Stimulated activated CD8-positive, alpha-beta memory T cell treated with anti-CD3 and anti-CD28 coated beads, Interleukin-7, amount 100 ng/mL, for 1 hour (primary cell): ENCODE measurements at regions not wholly inside any gene's neighbourhood (a gene's known extent, or its start where the extent isn't known, plus 50 kb on each side); places are given as distances from the start of the nearest gene placed in this dataset.
"Not testable (repeated sequence)": the region's sequence is repeated elsewhere in the genome, so short reads cannot be mapped to it uniquely, and the experiment has no call there.

Experiments used
- DNase-seq, 2 donors: peaks; one replicate each; pipeline ENCODE4 v3.0.0-alpha.2; 2020; ENCODE audit warnings: low read depth in 2 of 2

DNA sequence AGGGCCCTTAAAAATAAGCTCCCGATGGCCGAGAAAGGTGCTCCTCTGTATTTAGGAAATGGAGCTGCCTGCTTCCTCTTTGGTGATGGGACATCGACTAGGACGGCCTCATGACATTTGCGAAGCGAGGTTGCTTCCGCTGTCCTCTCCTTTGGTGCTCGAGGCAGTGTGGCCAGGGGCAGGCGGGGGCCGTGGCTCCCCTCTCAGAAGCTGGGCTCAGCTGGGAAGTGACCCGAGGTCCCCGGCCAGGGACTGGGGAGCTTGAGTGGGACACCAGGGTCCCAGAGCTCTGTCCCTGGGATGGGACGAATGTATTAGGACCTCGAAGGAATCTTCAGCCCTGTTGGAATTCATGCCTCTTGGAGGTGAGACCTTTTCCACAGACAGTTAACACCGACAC, 151.1 kb downstream of the CTTN start:
- no peak for DNase-seq

DNA sequence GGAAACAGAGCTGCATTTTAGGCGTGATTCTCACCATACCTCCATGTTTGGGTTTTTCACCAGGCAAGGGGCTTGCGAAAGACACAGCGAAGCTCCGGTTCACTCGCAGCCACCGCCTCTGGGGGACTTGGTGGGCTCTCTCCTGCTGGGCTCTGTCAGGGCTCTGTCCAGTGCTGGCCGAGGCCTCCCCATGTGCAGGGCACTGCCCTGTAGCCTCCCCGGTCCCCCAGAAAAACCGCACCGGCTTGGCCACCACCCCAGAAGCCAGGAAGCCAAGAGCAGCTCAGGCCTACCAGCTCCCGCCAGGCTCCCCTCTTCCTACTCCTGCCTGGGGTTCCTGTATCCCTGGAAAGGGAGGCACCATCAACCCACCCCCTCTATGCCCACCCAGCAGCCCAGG, 151.5 kb downstream of the CTTN start:
- no peak for DNase-seq

DNA sequence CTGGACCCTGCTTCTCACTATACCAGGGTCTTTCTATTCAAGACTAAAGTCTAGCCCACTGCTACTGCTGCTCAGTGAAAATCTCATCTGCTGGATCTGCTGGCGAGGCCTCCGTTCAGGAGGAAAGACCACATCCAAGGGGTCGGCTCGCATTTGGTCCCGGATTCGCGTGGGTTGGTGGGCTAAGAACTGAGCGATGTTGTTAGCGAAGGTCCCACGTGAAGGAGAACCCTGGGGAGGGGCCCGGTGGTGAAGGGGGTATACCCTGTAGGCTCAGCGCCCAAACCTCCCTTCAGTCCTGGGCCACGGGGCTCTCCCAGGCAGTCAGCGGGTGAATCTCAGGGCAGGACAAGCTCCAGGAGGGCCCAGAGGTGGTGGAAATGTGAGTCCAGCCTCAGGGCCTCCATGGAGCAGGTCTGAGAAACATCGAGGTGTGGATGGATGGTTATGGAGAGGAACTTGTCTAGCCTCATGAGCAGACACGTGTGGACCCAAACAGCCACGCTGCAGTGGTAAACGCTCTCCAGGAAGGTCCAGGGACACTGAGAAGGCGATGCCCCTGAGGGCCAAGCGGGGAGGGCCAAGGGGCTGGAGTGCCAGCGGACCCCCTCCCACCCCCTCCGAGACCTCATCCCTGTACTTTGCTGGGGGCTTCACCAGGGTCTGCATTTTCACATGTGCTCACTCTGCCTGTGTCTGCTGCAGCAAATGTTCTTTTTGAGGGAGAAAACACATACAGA, 152.3 kb downstream of the CTTN start:
- DNase-seq, result no peak

DNA sequence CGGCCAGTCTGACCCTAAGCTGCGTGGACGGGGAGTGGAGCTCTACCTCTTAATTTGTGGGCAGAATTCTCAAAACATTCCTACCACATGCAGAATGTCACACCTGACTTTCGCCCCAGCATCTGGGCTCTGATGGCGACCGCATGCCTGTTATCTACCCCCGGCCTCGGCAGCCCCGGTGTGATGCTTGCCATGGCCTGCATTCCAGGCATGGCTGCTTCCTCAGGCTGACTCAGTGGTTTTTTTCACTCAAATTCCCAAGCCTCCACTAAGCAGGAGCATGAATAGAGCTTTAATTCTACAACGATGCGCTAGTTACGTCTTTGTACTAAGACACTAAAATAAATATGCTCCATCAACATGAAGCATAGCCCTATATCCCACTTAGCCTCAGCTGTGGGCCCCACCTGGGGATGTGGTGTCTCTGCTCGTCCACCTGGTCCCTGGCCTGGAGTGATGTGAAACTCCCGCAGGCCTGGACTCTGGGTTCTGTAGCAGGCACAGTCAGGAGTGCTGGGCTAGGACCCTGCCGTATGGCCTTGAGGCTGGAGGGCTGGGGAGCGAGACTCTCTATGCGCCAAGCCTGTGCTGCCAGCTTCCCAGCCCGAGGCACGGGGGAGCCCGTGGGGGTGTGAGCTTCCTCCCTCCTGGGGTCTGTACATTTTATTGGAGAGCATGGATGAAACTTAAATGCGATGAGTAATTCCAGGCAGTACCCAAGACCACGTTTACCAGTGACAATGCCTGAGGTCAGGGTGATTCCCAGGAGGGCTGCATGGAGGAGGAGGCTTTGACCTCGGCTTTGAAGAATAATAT, 153.2 kb downstream of the CTTN start:
- no peak for DNase-seq

DNA sequence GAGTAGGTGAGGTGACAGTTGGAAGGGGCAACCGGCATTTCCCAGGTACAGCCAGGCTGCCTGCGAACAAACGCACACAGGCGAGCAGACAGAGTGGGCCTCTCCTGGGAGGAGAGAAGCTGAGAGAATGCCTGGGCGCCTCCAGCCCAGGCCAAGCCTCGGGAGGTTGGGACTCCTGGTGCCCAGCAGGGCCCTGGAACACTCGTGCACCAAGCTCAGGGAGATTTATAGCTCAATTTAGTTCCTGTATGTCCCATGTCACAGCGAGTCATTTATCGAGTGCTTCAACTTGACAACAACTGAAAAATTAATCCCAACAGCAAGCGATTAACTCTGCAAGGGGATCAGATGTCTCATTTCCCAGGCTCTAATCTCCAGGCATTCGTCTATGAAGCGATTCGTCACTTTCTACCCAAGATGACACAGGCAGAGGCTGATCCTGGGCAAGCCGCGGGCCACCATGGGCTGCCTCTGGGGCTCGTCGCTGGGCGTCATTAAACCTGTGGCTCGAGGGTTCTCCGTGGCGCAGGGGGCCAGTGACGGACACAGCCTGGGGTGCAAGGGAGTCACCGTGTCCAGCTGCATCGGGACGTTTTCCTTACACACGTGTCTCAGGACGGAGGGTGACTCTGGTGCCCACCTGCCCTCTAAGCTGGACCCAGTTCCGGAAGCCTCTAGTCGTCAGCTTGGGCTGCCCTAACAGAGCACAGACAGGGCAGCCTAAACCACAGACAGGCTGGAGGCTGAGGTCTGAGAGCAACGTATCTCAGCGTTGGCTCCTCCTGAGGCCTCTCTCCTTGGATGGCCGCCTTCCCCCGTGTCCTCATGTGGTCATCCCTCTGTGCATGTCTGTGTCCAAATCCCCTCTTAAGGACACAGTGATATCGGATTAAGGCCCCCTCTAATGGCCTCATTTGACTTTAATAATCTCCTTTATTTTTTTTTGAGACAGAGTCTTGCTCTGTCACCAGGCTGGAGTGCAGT, 154.1 kb downstream of the CTTN start:
- no peak for DNase-seq

DNA sequence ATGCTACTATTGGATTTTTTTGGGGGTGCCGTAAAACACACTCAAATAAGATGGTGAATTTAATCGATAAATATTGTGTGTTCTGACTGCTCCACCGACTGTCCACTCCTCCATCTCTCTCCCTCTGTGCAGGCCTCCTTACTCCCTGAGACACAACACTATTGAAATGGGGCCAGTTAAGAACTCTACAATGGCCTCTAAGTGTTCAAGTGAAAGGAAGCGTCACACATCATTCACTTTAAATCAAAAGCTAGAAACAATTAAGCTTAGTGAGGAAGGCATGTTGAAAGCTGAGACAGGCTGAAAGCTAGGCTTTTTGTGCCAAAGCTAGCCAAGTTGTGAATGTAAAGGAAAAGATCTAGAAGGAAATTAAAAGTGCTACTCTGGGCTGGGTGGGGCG, 156.7 kb downstream of the CTTN start:
- no peak for DNase-seq

DNA sequence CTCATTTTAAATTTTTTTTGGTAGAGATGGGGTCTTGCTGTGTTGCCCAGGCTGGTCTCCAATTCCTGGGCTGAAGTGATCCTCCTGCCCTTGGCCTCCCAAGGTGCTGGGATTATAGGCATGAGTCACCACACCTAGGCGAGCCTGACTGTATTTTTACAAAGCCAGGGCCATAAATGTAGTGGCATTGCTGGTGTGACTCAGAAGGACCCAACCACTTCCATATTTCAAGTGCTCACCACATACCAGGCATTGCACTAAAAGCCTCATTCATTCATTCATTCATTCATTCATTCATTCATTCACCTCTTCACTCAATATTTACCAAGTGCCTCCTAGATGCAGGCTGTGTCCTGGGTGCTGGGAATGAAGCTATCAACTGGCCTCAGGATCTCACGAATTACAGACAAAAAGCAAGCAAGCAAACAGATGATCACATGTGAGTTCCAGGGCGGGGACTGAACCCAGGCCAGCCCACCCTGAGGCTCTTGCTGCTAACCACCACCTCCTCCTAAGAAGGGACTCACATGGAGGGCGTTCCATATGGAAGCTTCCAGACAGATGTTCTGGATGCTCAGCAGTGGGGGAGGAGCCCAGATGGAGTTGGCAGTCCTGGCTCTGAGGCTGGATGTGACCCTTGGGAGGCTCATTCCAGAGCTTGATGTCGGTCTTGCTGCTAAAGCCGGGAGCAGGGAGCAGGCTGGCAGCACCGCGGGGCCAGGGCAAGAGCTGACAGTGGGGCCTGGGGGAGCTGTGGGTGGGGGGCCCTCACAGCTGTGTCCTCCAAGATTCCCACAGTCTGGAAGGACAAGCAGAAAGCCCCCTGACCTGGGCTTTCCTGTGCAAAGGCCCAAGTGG, 158.8 kb downstream of the CTTN start:
- no peak for DNase-seq

DNA sequence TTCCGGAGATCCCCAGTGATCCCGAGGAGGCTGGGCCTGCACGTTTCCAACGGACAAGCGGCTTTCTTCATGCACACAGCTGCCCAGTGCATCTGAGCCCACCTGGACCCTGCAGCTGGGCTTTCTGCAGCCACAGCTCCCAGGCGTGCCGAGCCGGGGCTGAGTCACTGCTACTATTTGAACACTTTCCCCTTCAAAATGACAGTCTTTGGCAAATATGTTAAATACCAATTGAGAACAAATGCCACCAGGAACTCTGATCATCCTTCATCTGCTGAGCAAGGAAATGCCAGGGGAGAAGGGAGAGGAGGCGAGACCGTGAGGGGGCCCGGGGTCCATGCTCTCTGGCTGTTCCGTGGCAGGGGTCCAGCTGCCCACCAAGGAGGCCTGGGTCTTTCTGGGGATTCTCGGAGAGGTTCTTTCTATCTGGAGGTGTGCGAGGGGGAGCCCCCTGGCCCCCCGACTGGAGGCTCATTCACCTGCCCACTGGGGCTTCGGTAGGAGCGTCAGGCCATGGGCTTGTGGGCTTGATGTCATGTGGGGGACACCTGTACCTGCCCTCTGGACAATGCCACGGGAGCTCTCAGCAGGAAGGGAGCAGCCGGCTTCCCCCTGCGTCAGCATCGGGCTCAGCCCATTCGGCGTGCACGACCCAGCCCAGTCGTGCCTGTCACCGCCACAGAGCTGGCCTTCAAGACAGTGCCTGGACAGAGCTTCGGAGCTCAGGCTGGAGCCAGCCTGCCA, 159.6 kb downstream of the CTTN start:
- no peak for DNase-seq

DNA sequence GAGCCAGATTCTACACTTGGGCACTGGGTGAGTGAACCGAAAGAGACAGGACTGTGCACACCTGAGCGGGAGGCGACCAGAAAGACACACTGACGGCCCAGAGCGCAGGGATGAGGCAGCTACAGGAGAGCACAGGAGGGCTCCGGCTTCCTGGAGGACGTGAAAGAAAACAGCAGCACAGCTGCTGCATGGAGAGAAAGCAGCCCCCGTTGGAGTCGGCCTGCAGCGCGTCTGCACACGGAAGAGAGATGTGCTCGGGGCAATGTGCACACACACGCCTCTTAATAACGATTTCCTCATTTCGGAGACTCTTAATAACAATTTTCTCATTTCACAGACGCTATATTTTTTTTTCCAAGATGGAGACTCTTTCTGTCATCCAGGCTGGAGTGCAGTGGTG, 160.4 kb downstream of the CTTN start:
- no peak for DNase-seq

DNA sequence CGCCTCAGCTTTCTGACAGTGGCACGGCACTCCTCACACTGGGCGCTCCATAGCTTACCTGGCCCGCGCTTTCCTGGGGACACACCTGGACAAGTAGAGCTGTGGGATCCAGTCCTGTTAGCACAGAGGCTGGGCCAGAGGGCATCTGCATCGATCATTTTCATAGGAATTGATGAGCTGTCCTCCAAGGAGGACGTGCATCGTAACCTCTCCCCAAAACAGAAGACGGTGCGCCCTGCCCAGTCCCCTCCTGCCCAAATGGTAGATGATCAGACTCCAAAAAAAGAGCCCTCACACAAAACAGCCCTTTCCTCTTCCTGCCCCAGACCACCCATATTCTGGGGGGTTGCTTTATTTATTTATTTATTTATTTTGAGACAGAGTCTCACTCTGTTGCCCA, 161.2 kb downstream of the CTTN start:
- DNase-seq, result no peak

DNA sequence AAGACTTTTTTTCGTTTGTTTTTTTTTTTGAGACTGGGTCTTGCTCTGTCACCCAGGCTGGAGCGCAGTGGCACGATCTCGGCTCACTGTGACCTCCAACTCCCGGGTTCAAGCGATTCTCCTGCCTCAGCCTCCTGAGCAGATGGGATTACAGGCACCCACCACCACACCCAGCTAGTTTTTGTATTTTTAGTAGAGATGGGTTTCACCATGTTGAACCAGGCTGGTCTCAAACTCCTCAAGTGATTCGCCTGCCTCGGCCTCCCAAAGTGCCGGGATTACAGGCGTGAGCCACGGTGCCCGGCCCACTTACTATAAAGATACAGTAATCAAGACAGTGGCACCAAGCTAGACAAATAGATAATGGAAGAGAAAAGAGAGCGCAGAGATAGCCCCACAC, 162.3 kb downstream of the CTTN start:
- not testable (repeated sequence) for DNase-seq

DNA sequence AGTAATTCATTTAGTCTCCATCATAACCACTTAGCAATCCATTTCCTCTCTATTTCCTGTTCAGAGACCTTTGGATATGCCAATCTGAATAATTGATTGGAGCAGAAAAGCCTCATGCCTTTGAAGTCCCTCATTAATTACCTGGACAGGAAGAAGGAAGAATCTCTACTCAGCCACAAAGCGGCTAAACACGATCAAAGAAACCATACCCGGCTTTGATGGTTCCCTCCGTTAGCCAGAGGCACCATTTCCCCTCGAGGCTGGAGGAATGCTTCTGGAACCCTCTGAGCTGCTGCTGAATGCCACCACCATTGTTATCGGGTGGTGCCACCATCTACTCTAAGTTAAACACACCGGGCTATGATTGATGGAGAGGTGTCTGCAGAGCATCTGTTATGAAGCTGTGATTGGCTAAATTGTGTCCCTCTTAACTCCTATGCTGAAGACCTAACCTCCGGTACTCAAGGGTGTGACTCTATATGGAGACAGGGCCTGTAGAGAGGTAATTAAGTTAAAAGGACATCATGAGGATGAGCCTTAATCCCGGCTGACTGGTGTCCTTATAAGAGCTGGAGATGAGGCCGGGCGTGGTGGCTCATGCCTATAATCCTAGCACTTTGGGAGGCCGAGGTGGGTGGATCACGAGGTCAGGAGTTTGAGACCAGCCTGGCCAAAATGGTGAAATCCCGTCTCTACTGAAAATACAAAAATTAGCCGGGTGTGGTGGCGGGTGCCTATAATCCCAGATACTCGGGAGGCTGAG, 168.6 kb downstream of the CTTN start:
- DNase-seq, result no peak

DNA sequence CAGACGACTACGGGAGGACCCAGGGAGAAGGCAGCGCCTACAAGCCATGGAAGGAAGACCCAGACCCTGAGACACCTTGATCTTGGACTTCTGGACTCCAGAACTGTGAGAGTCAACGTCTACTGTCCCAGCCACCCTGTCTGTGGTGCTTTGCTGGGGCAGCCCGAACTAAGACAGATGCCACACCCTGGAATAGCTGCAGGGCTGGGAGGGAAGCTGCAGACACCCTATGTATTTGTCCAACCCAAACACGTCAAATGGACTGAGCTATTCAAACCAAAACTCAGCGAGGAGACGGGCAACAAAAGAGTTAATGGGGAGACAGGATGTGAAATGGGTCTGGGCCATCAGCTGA, 169.3 kb downstream of the CTTN start:
- no peak for DNase-seq

DNA sequence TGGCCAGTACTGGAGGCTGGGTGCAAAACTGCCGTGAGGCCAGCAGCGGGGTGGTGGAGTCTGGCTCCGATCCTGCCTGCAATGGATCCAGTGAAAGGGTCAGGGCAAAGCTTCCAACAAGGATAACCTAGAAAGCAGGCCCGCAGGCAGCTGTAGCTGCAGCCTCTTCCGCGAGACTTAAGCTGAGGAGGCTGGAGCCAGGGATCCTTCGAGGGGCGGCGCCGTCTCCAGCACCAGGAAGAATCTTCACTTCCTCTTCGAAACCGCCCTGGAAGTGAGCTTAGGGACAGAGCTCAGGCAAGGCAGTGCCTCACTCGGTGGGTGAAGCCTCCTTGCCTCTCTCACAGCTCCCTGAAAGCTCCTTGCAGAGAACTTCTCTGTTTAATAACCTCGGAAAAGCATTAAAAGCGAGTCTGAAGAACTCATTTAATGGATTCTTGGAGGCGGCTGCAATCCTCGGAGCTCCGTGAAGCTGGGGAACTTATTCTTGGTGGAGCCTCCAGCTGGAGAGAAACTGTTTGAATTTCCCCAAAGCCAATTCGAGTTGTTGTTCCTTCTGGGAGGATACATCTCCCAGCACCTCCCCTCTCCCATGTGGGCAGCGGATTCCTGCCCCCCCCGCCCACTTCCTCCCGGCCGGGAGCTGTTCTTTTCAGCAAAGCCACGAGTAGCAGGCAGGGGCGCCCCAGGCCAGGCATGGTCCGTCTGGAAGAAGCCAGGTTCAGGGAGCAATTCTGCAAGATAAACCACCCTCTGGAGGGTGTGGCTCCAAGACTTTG, 169.9 kb downstream of the CTTN start:
- no peak for DNase-seq

DNA sequence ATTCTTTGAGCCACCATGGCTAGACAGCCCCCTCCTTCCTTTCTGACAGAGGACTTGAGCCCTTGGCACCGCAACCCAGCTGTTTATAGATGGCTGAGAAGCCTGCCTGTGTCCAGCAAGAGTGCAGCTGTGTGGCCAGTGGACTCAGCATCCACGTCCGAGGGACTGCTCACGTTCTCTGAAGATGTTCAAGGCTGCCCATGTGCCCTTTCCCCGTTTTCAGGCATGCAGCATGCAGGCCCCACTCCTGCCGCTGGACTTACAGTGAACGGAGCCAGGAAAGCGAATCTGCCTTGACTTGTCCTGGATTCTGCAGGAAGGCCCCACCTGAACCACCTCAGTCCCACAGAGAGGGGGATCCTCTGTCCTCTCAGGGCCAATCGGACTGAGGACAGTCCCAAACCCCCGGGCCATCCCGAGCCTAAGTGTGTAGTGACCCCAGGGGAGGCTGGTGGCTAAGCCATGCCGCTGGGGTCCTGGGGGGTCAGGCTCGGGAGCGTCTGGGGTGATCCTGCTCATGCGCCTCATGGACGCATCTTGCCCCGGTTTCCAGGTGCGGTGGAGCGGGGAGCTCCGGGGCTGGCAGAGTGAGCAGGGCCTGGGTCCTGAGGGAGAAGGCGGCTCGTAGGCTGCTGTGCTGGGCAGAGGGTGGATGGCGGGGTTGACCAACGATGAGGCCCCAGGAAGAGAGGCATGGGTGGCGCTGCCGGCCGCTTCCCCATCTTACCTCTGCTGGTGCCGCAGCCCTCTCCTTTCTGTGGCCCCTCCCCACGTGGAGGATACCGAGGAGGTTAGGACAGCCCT, 170.7 kb downstream of the CTTN start:
- DNase-seq, result no peak

DNA sequence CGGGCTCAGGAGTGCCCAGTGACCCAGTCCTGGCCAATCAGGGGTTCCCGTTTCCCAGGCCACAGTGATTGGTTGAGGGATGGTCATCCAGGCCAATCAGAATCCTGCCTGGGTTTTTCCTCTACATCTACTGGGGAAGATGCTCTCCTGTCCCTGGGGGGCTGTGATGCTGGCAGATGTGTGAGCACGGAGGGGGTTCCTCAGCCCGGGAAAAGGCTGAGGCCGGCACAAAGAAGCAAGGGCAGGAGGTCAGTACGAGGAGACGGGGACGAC, 171.2 kb downstream of the CTTN start:
- DNase-seq, result no peak

DNA sequence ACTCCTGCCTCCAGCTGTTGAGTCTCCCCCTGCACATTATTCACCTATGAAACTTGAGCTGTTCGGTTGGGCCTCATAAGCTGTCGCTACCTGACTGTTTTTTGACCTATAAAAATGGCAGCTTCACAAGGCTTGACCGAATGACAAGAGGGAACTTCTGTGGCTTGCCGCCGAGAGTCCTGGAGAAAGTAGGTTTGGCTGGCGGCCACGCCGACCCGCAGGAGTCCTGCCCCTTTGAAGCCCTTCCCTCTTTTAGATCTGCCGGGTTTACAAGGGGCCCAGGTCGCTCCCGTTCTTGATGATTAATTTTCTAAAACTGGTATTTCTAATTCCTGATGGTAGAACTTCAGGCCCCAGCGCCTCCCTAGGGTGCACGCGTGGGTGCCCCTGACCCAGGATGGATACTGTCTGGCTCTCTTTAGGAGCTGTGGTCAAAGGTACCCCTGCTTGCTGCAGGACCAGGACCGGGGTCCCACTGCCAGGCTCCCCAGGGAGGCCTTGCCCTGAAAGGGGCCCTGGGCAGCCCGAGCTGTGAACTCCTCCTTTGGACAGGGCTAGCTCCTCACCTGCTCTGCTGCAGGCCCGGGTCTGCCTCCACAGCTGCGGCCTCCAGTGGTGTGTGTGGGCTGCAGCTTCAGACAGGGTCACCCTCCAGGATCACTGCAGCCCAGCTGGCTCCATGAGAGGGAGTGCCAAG, 171.8 kb downstream of the CTTN start:
- DNase-seq, result no peak
